ENCODE measurements at regions not wholly inside any gene's neighbourhood (a gene's known extent, or its start where the extent isn't known, plus 50 kb on each side); places are given as distances from the start of the nearest gene placed in this dataset.

GRCh38 chr14:99347561-99347960 lies 75.6 kb upstream of the BCL11B start:
- TF ChIP-seq CTCF (IDR thresholded peaks at IDR 0.05), result no peak
- DNase-seq (ENCODE audit: low spot score in 2 of 2), result no peak

GRCh38 chr14:99346470-99347080 lies 74.6 kb upstream of the BCL11B start:
- TF ChIP-seq CTCF (IDR thresholded peaks at IDR 0.05), result no peak
- Histone ChIP-seq H3K4me1 (no peaks in the 10 kb centered on the region), H3K9me3 (no peaks in the 10 kb centered on the region), H3K27me3 (no peaks in the 10 kb centered on the region), H3K27ac (no peak overlapping the region), H3K36me3 (no peaks in the 10 kb centered on the region), H3K4me3 (no peak overlapping the region)
- no peak for DNase-seq (ENCODE audit: low spot score in 2 of 2)
- intact Hi-C loops (cut with DNase I), result no loop called here

More at GRCh38 chr14:99347561-99347960, 75.6 kb upstream of the BCL11B start:
- Histone ChIP-seq H3K27me3 (no peaks in the 10 kb centered on the region), H3K27ac (no peak overlapping the region), H3K36me3 (no peaks in the 10 kb centered on the region), H3K9me3 (no peaks in the 10 kb centered on the region), H3K4me1 (no peaks in the 10 kb centered on the region), H3K4me3 (no peak overlapping the region)
- intact Hi-C loops (cut with DNase I), result no loop called here

GRCh38 chr14:99345472-99345871 lies 73.5 kb upstream of the BCL11B start:
- H3K27ac ChIP-seq, result no peak overlapping the region
- TF ChIP-seq CTCF (IDR thresholded peaks at IDR 0.05), result no peak
- no peak for DNase-seq (ENCODE audit: low spot score in 2 of 2)
- no peaks in the 10 kb centered on the region for H3K4me1 ChIP-seq
- no peaks in the 10 kb centered on the region for H3K9me3 ChIP-seq
- intact Hi-C loops (cut with DNase I), result no loop called here
- H3K36me3 ChIP-seq, result no peaks in the 10 kb centered on the region
- H3K4me3 ChIP-seq, result no peak overlapping the region
- no peaks in the 10 kb centered on the region for H3K27me3 ChIP-seq

GRCh38 chr14:99344051-99344758 lies 72.2 kb upstream of the BCL11B start:
- no peak for TF ChIP-seq CTCF (IDR thresholded peaks at IDR 0.05)
- no peak for DNase-seq (ENCODE audit: low spot score in 2 of 2)

DNA sequence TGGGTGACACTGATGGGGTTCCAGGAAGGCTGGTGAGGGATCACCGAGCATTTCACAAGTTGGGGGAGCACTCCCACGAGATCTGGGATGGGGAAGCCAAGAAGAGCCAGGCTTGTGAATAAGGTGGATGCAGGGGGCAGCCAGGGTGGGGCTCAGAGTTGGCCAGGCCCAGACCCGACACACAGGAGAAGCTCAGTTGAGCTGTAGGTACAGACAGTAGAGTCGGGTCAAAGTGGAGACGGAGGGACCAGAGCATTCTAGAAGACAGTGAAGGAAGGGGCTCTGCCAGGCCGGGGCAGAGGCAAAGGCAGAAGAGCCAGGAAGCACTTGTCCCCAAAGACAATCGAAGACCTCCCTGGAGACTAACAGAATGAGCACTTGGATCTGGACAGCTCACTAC lies 70.9 kb upstream of the BCL11B start:
- intact Hi-C loops (cut with DNase I), result no loop called here
- no peaks in the 10 kb centered on the region for H3K36me3 ChIP-seq
- no peaks in the 10 kb centered on the region for H3K27me3 ChIP-seq
- no peak for DNase-seq (ENCODE audit: low spot score in 2 of 2)
- H3K4me1 ChIP-seq, result no peaks in the 10 kb centered on the region
- no peak overlapping the region for H3K27ac ChIP-seq
- no peak overlapping the region for H3K4me3 ChIP-seq
- no peaks in the 10 kb centered on the region for H3K9me3 ChIP-seq
- no peak for TF ChIP-seq CTCF (IDR thresholded peaks at IDR 0.05)

More at GRCh38 chr14:99344051-99344758, 72.2 kb upstream of the BCL11B start:
- Histone ChIP-seq H3K4me1 (no peaks in the 10 kb centered on the region), H3K27ac (no peak overlapping the region), H3K36me3 (no peaks in the 10 kb centered on the region), H3K4me3 (no peak overlapping the region), H3K27me3 (no peaks in the 10 kb centered on the region), H3K9me3 (no peaks in the 10 kb centered on the region)
- intact Hi-C loops (cut with DNase I), result no loop called here

All from ascending aorta (tissue), 2 donors.